A673 (cell line): ENCODE measurements at regions not wholly inside any gene's neighbourhood (a gene's known extent, or its start where the extent isn't known, plus 50 kb on each side); places are given as distances from the start of the nearest gene placed in this dataset.

Source experiments
- BruUV-seq: library from RNA; stranded (reverse); fragments of 400-500 nt; replicated peaks from 2 replicates; lab custom pipeline; 2021; lab: Mats Ljungman, UMichigan
- CTCF ChIA-PET: fragments of 300-600 bp; sonication (Branson Sonifier 250); formaldehyde crosslinking; loops from one replicate; lab custom pipeline; 2022; ENCODE audit warnings: antibody characterized with exemption; lab: Charles Lee
- POLR2A ChIA-PET: fragments of 300-600 bp; sonication (Branson Sonifier 250); formaldehyde crosslinking; loops from one replicate; lab custom pipeline; 2022; ENCODE audit warnings: antibody characterized with exemption; ENCODE audit not compliant: low non-redundant PET; lab: Charles Lee
- DNase-seq: peaks from one replicate; pipeline ENCODE4 v3.0.0-alpha.2; 2015; ENCODE audit warnings: low spot score
- H3K27ac ChIP-seq: fragments of 200-600 bp; sonication (generic); 2 replicates; pipeline ENCODE4 v1.5.1; 2016; ENCODE audit warnings: mixed run types, low read depth, mild to moderate bottlenecking, mixed read lengths, antibody characterized with exemption, low read length; ENCODE audit not compliant: poor library complexity, severe bottlenecking
- H3K27me3 ChIP-seq: fragments of 200-600 bp; sonication (generic); replicated peaks from 2 replicates; pipeline ENCODE4 v1.6.1; 2017; ENCODE audit warnings: mixed run types, low read depth, mild to moderate bottlenecking, mixed read lengths, antibody characterized with exemption, low read length; ENCODE audit not compliant: insufficient read depth, poor library complexity
- H3K36me3 ChIP-seq: fragments of 200-600 bp; sonication (generic); 2 replicates; pipeline ENCODE4 v1.6.1; 2016; ENCODE audit warnings: mixed run types, mild to moderate bottlenecking, mixed read lengths, antibody characterized with exemption, low read length; ENCODE audit not compliant: insufficient read depth, poor library complexity, severe bottlenecking
- H3K4me1 ChIP-seq: fragments of 200-600 bp; sonication (generic); 2 replicates; pipeline ENCODE4 v1.6.1; 2017; ENCODE audit warnings: mixed run types, mild to moderate bottlenecking, mixed read lengths, antibody characterized with exemption, low read length; ENCODE audit not compliant: insufficient read depth, poor library complexity, severe bottlenecking
- H3K4me3 ChIP-seq: fragments of 200-600 bp; sonication (generic); 2 replicates; pipeline ENCODE4 v1.5.1; 2016; ENCODE audit warnings: low read depth, mixed run types, mild to moderate bottlenecking, mixed read lengths, low read length; ENCODE audit not compliant: poor library complexity, severe bottlenecking
- H3K9me3 ChIP-seq: fragments of 200-600 bp; sonication (generic); 2 replicates; pipeline ENCODE4 v1.6.1; 2016; ENCODE audit warnings: mixed run types, low read depth, mild to moderate bottlenecking, mixed read lengths, antibody characterized with exemption, low read length; ENCODE audit not compliant: poor library complexity, severe bottlenecking
- EZH2 ChIP-seq: fragments of 200-600 bp; sonication (generic); IDR thresholded peaks from 2 replicates; pipeline ENCODE4 v1.6.1; 2017; ENCODE audit warnings: borderline replicate concordance, low read depth, mild to moderate bottlenecking, mixed read lengths, antibody characterized with exemption, low read length; ENCODE audit not compliant: poor library complexity, severe bottlenecking
- intact Hi-C: fragments of 100-400 bp; cut with micrococcal nuclease; formaldehyde crosslinking; loops from one replicate; pipeline ENCODE4 v1.10.0; 2022; ENCODE audit not compliant: unreplicated experiment
- TF ChIP-seq, protein P1 (sequence below): fragments of 300-800, 200-600 bp; sonication (generic); conservative IDR thresholded peaks from 2 replicates; pipeline ENCODE4 v1.5.1; 2017; ENCODE audit warnings: low read depth, mild to moderate bottlenecking, antibody characterized with exemption, low read length, moderate library complexity, mixed read lengths

DNA sequence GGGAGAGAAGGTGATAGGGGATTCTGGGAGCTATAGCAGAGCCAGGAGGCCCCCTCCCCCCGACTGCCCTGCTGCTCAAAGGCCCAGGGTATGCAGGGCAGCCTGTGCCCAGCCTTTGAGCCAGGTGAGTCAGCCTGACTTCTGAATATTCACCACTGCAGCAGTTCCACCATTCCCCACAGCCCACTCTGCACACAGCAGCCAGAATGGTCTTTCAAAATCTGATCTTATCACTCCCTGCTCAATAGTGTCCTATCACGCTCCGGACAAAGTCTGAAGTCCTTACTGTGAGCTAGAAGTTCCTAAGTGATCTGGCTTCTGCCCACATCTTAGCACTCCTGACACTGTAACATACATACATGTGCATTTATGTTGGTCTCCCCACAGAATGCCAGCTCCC, 111.7 kb downstream of the BUD13 start:
- peaks cover 4% of the 10 kb centered on the region for H3K9me3 ChIP-seq
- DNase-seq: no peak
- intact Hi-C loops: no loop called here
- no peaks in the 10 kb centered on the region for H3K4me1 ChIP-seq
- POLR2A ChIA-PET: interaction anchor here (0.7 kb wide), 1 partner anchor 276 kb away, joined by 3 read pairs; no protein-coding TSS in a partner anchor
- no peak overlapping the region for H3K4me3 ChIP-seq
- H3K27me3 ChIP-seq: peaks cover 48% of the 10 kb centered on the region
- no peaks in the 10 kb centered on the region for H3K36me3 ChIP-seq
- CTCF ChIA-PET: no interaction called here
- TF ChIP-seq, protein P1, sequence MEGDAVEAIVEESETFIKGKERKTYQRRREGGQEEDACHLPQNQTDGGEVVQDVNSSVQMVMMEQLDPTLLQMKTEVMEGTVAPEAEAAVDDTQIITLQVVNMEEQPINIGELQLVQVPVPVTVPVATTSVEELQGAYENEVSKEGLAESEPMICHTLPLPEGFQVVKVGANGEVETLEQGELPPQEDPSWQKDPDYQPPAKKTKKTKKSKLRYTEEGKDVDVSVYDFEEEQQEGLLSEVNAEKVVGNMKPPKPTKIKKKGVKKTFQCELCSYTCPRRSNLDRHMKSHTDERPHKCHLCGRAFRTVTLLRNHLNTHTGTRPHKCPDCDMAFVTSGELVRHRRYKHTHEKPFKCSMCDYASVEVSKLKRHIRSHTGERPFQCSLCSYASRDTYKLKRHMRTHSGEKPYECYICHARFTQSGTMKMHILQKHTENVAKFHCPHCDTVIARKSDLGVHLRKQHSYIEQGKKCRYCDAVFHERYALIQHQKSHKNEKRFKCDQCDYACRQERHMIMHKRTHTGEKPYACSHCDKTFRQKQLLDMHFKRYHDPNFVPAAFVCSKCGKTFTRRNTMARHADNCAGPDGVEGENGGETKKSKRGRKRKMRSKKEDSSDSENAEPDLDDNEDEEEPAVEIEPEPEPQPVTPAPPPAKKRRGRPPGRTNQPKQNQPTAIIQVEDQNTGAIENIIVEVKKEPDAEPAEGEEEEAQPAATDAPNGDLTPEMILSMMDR: no peak
- H3K27ac ChIP-seq: no peak overlapping the region
- no TSS peak for BruUV-seq

DNA sequence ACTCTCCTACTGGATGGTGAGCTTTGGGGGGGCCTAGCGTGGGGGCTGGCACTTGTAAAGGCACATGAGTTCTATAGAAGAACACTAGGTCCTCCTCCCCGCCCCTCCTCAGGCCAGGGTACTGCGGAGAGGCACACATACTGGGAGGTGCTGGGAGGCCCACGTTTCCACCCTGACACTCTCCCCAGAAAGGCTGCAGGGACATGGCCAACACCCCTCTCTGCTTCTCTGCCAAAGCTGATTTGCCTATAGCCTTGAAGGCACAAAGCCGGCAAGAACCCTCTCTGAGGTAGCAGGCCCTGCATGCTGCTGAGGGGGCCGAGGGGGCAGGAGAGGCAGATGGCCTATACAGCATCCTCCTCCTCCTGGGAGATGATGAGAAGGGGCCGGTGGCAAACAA, 112.8 kb downstream of the BUD13 start:
- Histone ChIP-seq H3K27ac (no peak overlapping the region), H3K9me3 (no peaks in the 10 kb centered on the region), H3K36me3 (no peaks in the 10 kb centered on the region), H3K4me3 (no peak overlapping the region), H3K27me3 (peaks cover 37% of the 10 kb centered on the region), H3K4me1 (no peaks in the 10 kb centered on the region)
- no peak for TF ChIP-seq EZH2
- TF ChIP-seq, protein P1: no peak
- ChIA-PET CTCF (no interaction called here), POLR2A (no interaction called here)
- no TSS peak for BruUV-seq
- intact Hi-C loops: no loop called here
- no peak for DNase-seq

DNA sequence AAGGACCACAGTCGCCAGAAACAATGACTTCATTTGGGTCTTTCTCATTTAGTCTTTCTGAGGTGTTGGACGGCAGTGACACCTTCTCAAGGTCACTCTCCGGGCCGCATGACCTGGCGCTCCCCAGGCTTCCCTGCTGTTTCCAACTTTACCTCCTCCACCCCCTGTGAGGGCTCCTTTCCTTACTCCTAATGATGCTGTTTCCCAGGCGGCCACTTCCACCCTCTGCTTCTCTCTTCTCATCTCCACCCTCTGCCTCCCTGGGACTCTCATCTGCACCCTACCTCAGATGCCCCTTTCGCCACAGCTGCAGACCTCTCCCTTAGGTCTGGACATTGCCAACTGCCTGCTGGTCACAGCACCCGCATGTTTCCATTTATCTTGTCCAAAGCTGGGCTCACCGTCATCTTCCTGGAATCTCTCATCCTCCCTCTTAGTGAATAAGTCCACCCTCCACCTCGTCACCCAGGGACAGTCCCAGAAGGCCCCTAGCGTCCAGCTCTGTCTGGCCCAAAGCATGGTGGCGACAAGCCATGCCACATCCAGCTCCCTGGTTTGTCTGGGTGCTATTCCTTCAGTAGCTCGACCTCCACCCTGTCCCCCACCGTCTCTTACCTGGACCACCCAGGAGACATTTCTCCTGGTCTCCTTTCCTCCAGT, 113.8 kb downstream of the BUD13 start:
- ChIA-PET CTCF (no interaction called here), POLR2A (no interaction called here)
- H3K4me3 ChIP-seq: no peak overlapping the region
- H3K9me3 ChIP-seq: no peaks in the 10 kb centered on the region
- no peak for TF ChIP-seq EZH2
- TF ChIP-seq, protein P1: no peak
- BruUV-seq: no TSS peak
- H3K4me1 ChIP-seq: no peaks in the 10 kb centered on the region
- no peak for DNase-seq
- H3K27ac ChIP-seq: no peak overlapping the region
- H3K27me3 ChIP-seq: peaks cover 27% of the 10 kb centered on the region
- intact Hi-C loops: no loop called here
- no peaks in the 10 kb centered on the region for H3K36me3 ChIP-seq
